ENCODE measurements at regions not wholly inside any gene's neighbourhood (a gene's known extent, or its start where the extent isn't known, plus 50 kb on each side); places are given as distances from the start of the nearest gene placed in this dataset.
"Not testable (repeated sequence)": the region's sequence is repeated elsewhere in the genome, so short reads cannot be mapped to it uniquely, and the experiment has no call there.

DNA sequence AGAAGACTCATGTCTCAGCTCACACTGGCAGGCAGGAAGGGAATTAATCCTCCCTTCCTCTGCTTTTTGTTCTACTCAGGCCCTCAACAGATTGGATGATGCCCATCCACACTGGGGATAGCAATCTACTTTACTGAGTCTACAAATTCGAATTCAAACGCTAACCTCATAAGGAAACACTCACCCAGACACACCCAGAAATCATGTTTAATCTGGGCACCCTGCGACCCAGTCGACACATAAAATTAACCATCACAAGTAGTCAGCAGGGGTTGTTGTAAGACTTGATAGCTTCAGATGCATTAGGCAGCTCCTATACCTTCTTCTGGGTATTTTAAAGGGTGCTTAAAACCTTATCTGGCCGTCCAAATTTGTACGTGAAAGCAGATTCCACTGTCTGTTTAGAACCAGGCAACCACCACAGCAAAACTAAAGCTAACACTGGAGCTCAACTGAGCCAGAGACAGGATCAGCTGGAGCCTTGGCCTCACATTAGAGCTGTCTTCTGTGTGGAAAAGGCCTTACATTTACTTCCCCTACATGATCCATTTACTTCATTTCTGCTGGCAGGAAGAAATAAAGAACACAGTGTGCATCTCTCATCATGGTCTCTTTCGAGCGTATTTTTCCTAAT is 407.3 kb upstream of the PPP2R3A start:
- DNase-seq (ENCODE audit: low read depth) = no peak

- DNase-seq (ENCODE audit: low read depth) = no peak
Observed at GRCh38 chr3:135558906-135559305, 406.6 kb upstream of the PPP2R3A start.

GRCh38 chr3:135559802-135560201 is 405.7 kb upstream of the PPP2R3A start:
- DNase-seq (ENCODE audit: low read depth) = no peak

GRCh38 chr3:135560847-135561246 is 404.7 kb upstream of the PPP2R3A start:
- DNase-seq (ENCODE audit: low read depth) = no peak

GRCh38 chr3:135564696-135565095 is 400.8 kb upstream of the PPP2R3A start:
- DNase-seq (ENCODE audit: low read depth) = no peak

- no peak for DNase-seq (ENCODE audit: low read depth)
Observed at GRCh38 chr3:135565546-135565945, 400.0 kb upstream of the PPP2R3A start.

DNA sequence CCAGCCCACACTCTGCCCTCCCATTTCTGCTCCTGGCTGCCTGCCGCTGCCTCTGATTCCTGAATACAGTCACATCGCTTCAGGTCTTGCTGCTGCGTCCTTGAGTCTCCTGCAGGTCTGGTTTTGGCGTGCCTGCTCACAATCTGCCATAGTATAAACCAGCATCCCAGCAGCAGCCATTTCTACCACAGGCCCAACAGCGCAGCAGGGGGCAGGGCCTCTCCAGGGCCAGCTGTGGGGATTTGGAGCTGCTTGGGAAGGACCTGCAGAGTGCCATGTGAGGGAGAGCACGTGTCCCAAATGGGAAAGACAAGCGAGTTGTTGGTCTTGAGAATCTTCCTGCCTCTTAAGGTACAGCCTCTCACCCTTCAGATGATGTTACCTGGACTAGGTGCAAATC is 398.3 kb upstream of the PPP2R3A start:
- no peak for DNase-seq (ENCODE audit: low read depth)

GRCh38 chr3:135576751-135577150 is 388.8 kb upstream of the PPP2R3A start:
- DNase-seq (ENCODE audit: low read depth) = no peak

GRCh38 chr3:135581806-135582205 is 383.7 kb upstream of the PPP2R3A start:
- DNase-seq (ENCODE audit: low read depth) = no peak

GRCh38 chr3:135582800-135583199 is 382.7 kb upstream of the PPP2R3A start:
- no peak for DNase-seq (ENCODE audit: low read depth)

DNA sequence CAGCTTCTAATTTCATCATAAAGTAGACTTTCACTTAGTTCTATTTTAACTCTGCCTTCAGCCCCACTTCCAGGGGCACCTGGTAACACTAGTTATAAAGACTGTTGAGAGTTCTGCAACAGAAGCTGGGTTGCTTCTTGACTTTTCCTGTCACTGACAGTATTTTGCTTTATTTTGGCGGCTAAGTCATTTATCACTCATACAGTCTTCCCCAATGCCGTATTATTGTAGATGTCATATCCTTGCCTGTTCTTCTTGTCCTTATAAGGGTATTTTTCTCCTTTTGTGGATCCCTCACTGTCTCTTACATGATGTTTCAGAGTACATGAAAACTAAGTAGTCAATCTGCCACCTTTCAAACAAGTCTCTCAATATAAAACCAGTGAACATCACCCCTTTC is 369.0 kb upstream of the PPP2R3A start:
- DNase-seq (ENCODE audit: low read depth) = no peak

GRCh38 chr3:135597855-135598254 is 367.7 kb upstream of the PPP2R3A start:
- DNase-seq (ENCODE audit: low read depth) = no peak

- DNase-seq (ENCODE audit: low read depth) = no peak
Observed at GRCh38 chr3:135598597-135598996, 366.9 kb upstream of the PPP2R3A start.

GRCh38 chr3:135604512-135604911 is 361.0 kb upstream of the PPP2R3A start:
- DNase-seq (ENCODE audit: low read depth) = not testable (repeated sequence)

- no peak for DNase-seq (ENCODE audit: low read depth)
Observed at GRCh38 chr3:135618123-135618522, 347.4 kb upstream of the PPP2R3A start.

DNA sequence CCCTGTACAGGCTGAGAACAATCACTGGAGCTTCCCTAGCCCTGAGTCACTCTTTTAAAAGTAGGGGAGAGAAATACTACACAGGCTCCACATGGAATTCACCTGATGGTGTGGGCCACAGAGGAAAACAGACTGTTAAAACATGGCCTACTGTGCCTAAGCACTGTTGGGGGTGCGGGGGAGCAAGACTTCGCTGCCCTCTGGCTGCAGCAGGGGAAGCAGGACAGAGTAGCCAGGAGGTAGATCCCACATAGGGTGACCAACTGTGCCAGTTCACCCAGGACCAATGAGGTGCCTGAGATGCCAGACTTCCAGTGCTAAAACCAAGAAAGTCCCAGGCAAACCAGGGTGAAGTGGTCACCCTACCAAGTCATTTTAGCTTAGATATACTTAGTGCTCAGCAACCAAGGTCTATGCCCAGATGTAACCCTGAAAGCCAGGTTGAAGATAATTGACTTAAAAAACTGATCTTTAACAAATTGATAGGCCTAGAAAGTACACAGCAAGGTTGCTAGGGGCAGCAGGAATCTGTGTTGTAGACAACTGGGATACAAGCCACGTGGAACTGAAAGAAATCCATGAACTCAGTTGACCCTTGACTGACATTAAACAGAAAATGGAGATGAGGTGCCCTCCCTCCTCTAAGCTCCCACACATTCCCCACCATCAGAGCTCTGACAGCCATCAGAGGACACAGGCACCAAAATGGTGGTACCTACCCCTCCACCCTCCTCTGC is 344.2 kb upstream of the PPP2R3A start:
- DNase-seq (ENCODE audit: low read depth) = no peak

DNA sequence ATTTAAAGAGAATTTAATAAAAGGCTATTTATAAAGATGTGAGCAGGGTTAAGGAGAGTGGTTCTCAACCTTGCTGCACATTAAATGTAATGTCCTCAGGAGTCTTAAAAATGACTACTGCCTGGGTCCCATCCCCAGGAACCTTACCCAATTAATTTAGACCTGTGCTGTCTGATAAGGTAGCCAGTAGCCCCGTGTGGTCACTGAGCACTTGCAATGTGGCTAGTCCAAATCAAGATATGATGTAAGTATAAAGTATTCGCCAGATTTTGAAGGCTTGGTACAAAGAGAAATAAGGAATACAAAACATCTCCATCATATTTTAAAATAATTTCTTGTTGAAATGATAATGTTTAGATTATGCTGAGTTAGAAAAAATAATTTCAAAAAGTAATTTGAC is 343.3 kb upstream of the PPP2R3A start:
- no peak for DNase-seq (ENCODE audit: low read depth)

DNA sequence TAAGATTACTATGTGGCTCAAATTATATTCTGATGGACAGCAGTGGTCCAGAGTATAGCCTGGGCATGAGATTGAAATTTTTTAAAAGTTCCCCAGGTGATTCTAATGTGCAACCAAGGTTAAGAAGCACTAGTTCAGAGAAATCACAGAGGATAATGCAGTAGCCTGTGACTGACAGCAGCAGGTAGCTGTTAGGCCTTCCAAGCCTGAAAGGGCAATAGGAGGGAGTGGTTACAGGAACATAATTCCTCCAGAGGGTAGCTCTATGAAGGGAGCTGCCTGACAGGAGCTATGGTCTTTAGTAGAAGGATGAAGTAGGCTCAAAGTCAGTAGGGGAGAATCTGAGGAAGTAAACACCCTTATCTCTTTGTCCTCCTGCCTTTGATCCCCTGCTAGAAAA is 342.9 kb upstream of the PPP2R3A start:
- no peak for DNase-seq (ENCODE audit: low read depth)

GRCh38 chr3:135623558-135623957 is 342.0 kb upstream of the PPP2R3A start:
- DNase-seq (ENCODE audit: low read depth) = no peak

DNA sequence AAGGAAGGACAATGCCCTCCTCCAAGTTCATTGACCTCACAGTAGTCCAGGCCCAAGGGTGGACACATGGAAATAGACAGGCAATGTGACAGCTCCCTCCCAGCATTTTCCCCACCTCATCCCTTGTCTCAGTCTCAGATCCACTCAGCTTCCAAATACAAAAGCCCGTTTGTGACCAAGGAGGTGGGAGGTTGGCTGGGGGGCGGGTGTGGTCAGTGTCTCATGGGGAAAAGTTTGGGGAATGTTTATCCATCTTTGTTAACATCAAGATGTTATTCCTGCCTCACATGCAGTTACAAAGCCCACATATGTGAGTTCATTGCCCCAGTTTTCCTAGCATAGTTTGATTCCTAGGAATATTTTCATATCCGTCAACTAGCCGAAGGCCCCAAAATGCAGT is 338.5 kb upstream of the PPP2R3A start:
- no peak for DNase-seq (ENCODE audit: low read depth)

DNA sequence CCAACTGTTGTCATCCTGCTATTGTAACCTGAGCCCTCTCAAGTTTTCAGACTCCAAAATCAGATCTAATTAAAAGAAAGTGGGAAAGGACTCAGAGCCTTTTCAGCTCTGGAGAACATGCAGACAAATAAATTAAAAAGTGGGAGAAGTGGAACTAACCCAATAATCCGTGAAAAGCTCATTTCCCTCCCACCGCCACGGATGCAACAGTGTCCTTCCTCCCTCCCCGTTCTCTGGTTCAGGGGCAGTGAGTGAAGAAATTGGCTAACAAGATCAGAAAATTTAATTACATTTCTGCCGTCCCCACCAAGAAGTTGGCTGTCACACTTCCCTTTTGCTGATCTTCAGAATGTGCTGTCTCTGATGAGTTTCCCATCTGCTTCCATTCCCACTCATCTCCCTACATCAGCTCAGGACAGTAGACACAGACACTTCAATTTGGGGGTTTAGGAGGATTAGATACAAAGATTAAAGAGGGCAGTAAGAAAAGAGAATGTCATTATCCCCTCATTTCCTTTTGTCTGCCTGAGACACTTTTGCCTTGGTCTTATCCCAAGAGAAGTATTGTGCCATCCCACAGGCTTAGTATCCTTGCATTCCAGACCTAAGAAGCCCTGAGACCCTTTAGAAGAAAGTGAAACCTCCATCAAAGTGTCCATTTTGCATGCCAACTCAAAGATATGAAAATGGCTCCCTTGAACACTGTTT is 335.7 kb upstream of the PPP2R3A start:
- no peak for DNase-seq (ENCODE audit: low read depth)

DNA sequence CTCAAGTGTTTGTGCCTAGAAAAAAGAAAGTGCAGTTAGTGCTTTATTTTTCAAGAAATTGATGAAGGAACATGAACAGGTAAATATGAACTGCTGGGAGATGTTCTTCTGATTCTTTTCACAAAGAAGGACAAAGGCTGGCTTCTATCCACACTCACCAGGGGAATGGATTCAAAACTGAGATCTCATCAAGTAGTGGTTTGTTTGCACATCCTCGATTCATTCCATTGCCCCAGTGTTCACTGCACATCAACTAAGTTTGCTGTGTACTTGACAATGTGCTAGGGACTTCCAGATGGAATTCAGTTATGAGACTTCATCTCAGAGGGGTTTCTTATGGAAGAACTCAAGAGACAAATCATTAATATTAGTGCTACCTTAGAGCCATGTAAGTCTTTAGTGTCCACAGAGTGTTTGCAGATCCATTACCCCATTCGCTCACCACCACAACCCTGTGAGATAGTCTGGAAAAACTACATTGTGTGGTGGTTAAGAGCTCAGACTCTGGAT is 332.9 kb upstream of the PPP2R3A start:
- no peak for DNase-seq (ENCODE audit: low read depth)

- no peak for DNase-seq (ENCODE audit: low read depth)
Observed at GRCh38 chr3:135633078-135633477, 332.4 kb upstream of the PPP2R3A start.

Data from activated T-cell treated with anti-CD3 and anti-CD28 coated beads for 24 hours (primary cell).